ENCODE measurements at regions not wholly inside any gene's neighbourhood (a gene's known extent, or its start where the extent isn't known, plus 50 kb on each side); places are given as distances from the start of the nearest gene placed in this dataset.

DNA sequence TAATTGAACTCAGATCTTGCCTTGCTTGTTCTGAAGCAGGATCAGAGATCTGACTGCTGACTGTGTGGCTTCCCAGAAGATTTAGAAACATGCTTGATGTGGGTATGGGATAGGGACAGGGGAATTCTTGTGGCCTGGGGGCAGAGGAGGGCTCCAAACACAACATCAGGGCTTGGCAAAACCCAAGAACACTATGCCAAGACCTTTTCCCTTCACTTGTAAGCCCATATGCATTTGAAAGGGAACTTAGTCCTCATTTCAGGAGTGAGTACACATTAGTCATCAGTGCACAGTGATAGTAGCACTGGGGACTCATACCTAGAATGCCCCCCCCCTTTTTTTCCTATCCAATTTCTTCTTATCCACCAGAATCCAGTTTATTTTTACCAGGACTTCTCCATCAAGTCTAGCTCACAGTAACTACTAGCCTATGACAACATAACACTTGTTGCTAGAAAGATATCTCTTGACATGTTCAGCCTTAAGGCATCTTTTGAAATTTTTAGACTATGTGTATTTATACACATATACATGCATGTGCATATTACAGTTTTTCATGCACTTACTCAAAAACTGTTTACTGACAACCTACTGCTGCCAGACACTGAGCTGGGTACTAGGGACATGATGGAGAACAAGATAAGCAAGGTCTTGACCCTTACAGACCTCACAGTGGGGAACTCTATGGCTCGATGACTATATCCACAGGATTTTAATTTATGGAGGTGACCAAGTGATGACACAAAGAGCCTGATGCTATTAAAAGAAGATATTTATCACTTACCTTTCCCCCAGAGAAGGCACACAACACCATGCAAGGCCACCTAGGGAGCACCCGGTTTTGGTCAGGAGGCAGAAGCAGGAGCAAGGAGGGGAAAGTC, 158.3 kb upstream of the MAP3K1 start:
- Histone ChIP-seq H3K36me3 (ENCODE audit: control insufficient read depth in 2 of 2, extremely low read depth in 1 of 2, insufficient read depth in 2 of 2, low read length in 2 of 2) (no peaks in the 10 kb centered on the region), H2AFZ (ENCODE audit: control insufficient read depth, low read length) (no peak overlapping the region), H3K27ac (ENCODE audit: control insufficient read depth, insufficient read depth, low read length) (no peak overlapping the region), H3K4me3 (ENCODE audit: control insufficient read depth in 2 of 3, extremely low read depth in 1 of 3, insufficient read depth in 2 of 3, low read depth in 1 of 3, low read length in 3 of 3) (no peak overlapping the region), H4K20me1 (ENCODE audit: control insufficient read depth, extremely low read depth, insufficient read depth, low read length) (no peaks in the 10 kb centered on the region), H3K9me3 (ENCODE audit: control insufficient read depth, low read depth, low read length) (no peaks in the 10 kb centered on the region), H3K4me1 (ENCODE audit: control insufficient read depth, extremely low read depth, insufficient read depth, low read length) (peaks cover 4% of the 10 kb centered on the region), H3K27me3 (ENCODE audit: control insufficient read depth, extremely low read depth, insufficient read depth, low read length) (no peaks in the 10 kb centered on the region), H3K9ac (ENCODE audit: control insufficient read depth, extremely low read depth, insufficient read depth, low read length) (no peak overlapping the region), H3K4me2 (ENCODE audit: control insufficient read depth, extremely low read depth, insufficient read depth, low read depth, low read length) (no peak overlapping the region), H3K9me1 (ENCODE audit: control insufficient read depth, extremely low read depth, insufficient read depth, low read length) (no peaks in the 10 kb centered on the region), H3K79me2 (ENCODE audit: control insufficient read depth, insufficient read depth, low read length) (no peaks in the 10 kb centered on the region)
- TF ChIP-seq EZH2 (IDR thresholded peaks at IDR 0.05; ENCODE audit: low read length): no peak
- TF ChIP-seq, protein P1, sequence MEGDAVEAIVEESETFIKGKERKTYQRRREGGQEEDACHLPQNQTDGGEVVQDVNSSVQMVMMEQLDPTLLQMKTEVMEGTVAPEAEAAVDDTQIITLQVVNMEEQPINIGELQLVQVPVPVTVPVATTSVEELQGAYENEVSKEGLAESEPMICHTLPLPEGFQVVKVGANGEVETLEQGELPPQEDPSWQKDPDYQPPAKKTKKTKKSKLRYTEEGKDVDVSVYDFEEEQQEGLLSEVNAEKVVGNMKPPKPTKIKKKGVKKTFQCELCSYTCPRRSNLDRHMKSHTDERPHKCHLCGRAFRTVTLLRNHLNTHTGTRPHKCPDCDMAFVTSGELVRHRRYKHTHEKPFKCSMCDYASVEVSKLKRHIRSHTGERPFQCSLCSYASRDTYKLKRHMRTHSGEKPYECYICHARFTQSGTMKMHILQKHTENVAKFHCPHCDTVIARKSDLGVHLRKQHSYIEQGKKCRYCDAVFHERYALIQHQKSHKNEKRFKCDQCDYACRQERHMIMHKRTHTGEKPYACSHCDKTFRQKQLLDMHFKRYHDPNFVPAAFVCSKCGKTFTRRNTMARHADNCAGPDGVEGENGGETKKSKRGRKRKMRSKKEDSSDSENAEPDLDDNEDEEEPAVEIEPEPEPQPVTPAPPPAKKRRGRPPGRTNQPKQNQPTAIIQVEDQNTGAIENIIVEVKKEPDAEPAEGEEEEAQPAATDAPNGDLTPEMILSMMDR (optimal IDR thresholded peaks at IDR 0.05 in 1 of 3, IDR thresholded peaks at IDR 0.05 in 1 of 3, conservative IDR thresholded peaks at IDR 0.05 in 1 of 3; ENCODE audit: extremely low read depth in 1 of 3, insufficient read depth in 2 of 3, low read length in 3 of 3): no peak
- dilution Hi-C loops (cut with MboI; ENCODE audit: extremely low pct_ligation_motif_present, low sequenced_read_pairs): no loop called here
- no peak for DNase-seq (ENCODE audit: low read depth, low spot score)
- no peak for FAIRE-seq

DNA sequence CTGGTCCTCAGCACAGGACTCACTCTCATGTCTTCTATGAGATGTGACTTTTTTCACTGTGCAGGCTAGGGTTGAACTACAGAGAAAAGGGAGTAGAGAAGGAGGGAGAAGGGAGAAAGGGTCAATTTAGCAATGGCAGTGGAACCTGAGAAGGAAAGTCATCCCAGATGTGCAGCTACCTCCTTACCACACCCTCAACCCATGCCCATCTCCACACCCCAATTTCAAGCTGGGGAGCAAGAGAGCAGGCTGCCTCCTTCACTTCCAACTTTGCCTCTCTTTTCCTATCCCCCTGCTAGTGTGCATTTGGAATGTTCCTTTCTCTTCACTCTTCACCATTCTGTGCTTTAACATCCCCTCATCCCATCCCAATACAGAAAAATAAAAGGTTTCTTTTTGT, 163.5 kb upstream of the MAP3K1 start:
- no peaks in the 10 kb centered on the region for H3K9me3 ChIP-seq (ENCODE audit: control insufficient read depth, low read depth, low read length)
- H3K27me3 ChIP-seq (ENCODE audit: control insufficient read depth, extremely low read depth, insufficient read depth, low read length): no peaks in the 10 kb centered on the region
- no peak overlapping the region for H2AFZ ChIP-seq (ENCODE audit: control insufficient read depth, low read length)
- dilution Hi-C loops (cut with MboI; ENCODE audit: extremely low pct_ligation_motif_present, low sequenced_read_pairs): no loop called here
- H4K20me1 ChIP-seq (ENCODE audit: control insufficient read depth, extremely low read depth, insufficient read depth, low read length): no peaks in the 10 kb centered on the region
- H3K4me1 ChIP-seq (ENCODE audit: control insufficient read depth, extremely low read depth, insufficient read depth, low read length): peaks cover 6% of the 10 kb centered on the region
- TF ChIP-seq EZH2 (IDR thresholded peaks at IDR 0.05; ENCODE audit: low read length): no peak
- TF ChIP-seq, protein P1 (optimal IDR thresholded peaks at IDR 0.05 in 1 of 3, IDR thresholded peaks at IDR 0.05 in 1 of 3, conservative IDR thresholded peaks at IDR 0.05 in 1 of 3; ENCODE audit: extremely low read depth in 1 of 3, insufficient read depth in 2 of 3, low read length in 3 of 3): no peak
- no peaks in the 10 kb centered on the region for H3K36me3 ChIP-seq (ENCODE audit: control insufficient read depth in 2 of 2, extremely low read depth in 1 of 2, insufficient read depth in 2 of 2, low read length in 2 of 2)
- FAIRE-seq (no peak), DNase-seq (ENCODE audit: low read depth, low spot score) (no peak)
- no peak overlapping the region for H3K4me2 ChIP-seq (ENCODE audit: control insufficient read depth, extremely low read depth, insufficient read depth, low read depth, low read length)
- no peaks in the 10 kb centered on the region for H3K9me1 ChIP-seq (ENCODE audit: control insufficient read depth, extremely low read depth, insufficient read depth, low read length)
- H3K9ac ChIP-seq (ENCODE audit: control insufficient read depth, extremely low read depth, insufficient read depth, low read length): no peak overlapping the region
- no peak overlapping the region for H3K27ac ChIP-seq (ENCODE audit: control insufficient read depth, insufficient read depth, low read length)
- H3K4me3 ChIP-seq (ENCODE audit: control insufficient read depth in 2 of 3, extremely low read depth in 1 of 3, insufficient read depth in 2 of 3, low read depth in 1 of 3, low read length in 3 of 3): no peak overlapping the region
- no peaks in the 10 kb centered on the region for H3K79me2 ChIP-seq (ENCODE audit: control insufficient read depth, insufficient read depth, low read length)
